IMR-90 (cell line): ENCODE measurements at regions not wholly inside any gene's neighbourhood (a gene's known extent, or its start where the extent isn't known, plus 50 kb on each side); places are given as distances from the start of the nearest gene placed in this dataset.

Experiments used
- MXI1 ChIP-seq: IDR thresholded peaks from 2 replicates; pipeline ENCODE4 v1.6.1; 2012; ENCODE audit warnings: low read depth, mild to moderate bottlenecking, low read length, moderate library complexity, borderline replicate concordance
- POLR2A ChIP-seq: IDR thresholded peaks from 2 replicates; pipeline ENCODE4 v1.6.1; 2012; ENCODE audit warnings: mild to moderate bottlenecking, low read depth, low read length
- SMC3 ChIP-seq: fragments of 150-350 bp; IDR thresholded peaks from 2 replicates; pipeline ENCODE4 v1.6.1; 2016; ENCODE audit warnings: low read depth, mild to moderate bottlenecking, antibody characterized with exemption, low read length, moderate library complexity
- TF ChIP-seq, protein P1 (sequence below): conservative IDR thresholded peaks from 2 replicates; pipeline ENCODE4 v1.5.1; 2012; ENCODE audit warnings: mild to moderate bottlenecking, low read depth, low read length, improper control_type of control experiment

DNA sequence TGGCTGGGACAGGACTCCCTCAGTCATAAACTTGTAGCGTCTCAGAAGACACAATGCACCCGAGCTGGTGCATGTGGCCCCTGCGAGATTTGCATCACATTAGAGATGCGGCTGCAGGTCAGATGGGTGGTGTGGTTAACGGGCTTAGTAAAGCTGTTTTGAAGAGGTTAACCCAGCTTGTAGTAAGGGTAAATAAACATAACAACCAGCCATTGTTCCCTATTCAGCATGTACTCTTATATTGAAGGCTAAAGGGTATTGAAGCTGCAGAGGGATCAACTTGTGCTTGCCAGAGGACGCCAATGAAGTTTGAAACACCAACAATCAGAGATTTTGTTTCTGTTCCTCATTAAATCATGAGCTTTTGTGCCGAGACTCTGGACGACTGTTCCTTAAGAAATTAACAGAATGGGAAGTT is 79.4 kb downstream of the ZIC5 start:
- TF ChIP-seq, protein P1, sequence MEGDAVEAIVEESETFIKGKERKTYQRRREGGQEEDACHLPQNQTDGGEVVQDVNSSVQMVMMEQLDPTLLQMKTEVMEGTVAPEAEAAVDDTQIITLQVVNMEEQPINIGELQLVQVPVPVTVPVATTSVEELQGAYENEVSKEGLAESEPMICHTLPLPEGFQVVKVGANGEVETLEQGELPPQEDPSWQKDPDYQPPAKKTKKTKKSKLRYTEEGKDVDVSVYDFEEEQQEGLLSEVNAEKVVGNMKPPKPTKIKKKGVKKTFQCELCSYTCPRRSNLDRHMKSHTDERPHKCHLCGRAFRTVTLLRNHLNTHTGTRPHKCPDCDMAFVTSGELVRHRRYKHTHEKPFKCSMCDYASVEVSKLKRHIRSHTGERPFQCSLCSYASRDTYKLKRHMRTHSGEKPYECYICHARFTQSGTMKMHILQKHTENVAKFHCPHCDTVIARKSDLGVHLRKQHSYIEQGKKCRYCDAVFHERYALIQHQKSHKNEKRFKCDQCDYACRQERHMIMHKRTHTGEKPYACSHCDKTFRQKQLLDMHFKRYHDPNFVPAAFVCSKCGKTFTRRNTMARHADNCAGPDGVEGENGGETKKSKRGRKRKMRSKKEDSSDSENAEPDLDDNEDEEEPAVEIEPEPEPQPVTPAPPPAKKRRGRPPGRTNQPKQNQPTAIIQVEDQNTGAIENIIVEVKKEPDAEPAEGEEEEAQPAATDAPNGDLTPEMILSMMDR: no peak
- no peak for TF ChIP-seq MXI1
- no peak for TF ChIP-seq POLR2A
- TF ChIP-seq SMC3: no peak
